NOMO-1 treated with DMSO at 0.1 percent for 48 hours (cell line): ENCODE measurements at regions not wholly inside any gene's neighbourhood (a gene's known extent, or its start where the extent isn't known, plus 50 kb on each side); places are given as distances from the start of the nearest gene placed in this dataset.
A peak's percentile ranks its signal among the peaks of the same experiment; 100 is the strongest.

Source experiments
- DNase-seq: peaks from one replicate; lab custom pipeline; 2025; ENCODE audit not compliant: unreplicated experiment; lab: John Stamatoyannopoulos, UW

GRCh38 chr4:176383273-176384077, 63.7 kb downstream of the SPCS3 start:
- DNase-seq: no peak

DNA sequence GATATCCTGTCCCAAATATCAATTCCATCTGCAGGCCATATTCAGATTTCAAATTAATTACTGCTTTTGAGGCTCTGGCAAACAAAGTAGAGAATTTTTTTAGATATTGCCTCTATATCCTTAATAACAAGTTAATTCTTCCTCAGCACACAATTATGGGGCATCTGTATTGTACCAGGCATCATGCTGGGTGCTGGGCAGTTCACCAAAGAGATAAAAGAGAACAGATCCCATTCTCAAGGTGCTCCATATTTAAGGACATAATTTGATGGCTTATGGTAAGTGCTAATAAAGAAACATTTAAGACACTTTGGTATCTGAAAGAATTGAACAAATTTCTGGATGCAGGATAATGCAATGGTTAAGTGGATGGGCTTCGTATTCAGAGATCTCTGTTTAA, 65.8 kb downstream of the SPCS3 start:
- DNase-seq: no peak

DNA sequence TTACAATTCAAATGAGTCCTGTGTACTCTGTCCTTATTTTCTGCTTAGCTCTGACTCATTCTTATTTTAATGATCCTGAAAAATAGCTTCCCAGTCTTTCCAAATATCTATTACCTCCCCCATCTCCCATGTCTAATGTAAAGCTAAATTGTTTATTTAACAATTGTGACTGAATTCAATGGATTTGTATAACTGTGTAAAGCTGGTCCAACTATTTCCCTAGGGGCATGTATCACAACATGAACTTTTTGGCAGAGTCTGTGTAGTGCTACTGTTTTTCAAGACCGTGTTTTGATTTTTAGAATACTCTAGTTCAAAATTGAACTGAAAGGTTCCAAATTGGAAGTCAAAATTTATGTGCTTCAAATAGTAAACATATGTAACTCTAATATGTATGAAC, 67.8 kb downstream of the SPCS3 start:
- DNase-seq: no peak

DNA sequence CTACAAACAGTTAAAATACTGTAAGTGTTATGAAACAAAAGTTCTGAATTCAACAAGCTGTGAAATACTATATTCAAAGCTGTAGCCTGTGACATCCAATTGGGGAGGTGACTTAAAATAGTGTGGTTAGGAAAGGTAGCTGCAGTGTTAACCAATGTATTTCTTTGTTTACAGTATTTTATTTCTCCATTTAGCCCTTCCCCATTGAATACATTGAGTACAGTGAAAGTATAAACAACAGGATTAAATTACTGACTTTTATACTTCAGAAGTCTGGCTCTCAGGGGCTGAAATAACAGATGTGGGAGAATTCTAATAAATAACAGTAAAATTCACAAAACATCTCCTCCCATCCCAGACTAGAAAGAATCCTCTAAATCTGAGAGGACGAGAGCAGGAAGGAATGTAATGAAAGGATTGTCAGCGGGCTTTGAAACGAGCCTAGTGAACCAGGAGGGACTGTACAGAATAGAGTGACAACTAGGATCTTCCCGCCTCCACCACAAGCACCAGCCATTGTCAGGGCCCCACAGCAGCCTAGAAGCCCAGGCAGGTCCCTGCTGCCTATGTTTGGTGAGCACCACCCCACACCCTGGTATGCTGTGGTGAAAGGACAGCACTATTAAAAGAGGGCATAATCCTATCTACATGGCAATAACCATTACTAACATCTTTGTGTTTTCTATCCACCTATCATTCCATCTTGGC, 73.7 kb downstream of the SPCS3 start:
- no peak for DNase-seq

DNA sequence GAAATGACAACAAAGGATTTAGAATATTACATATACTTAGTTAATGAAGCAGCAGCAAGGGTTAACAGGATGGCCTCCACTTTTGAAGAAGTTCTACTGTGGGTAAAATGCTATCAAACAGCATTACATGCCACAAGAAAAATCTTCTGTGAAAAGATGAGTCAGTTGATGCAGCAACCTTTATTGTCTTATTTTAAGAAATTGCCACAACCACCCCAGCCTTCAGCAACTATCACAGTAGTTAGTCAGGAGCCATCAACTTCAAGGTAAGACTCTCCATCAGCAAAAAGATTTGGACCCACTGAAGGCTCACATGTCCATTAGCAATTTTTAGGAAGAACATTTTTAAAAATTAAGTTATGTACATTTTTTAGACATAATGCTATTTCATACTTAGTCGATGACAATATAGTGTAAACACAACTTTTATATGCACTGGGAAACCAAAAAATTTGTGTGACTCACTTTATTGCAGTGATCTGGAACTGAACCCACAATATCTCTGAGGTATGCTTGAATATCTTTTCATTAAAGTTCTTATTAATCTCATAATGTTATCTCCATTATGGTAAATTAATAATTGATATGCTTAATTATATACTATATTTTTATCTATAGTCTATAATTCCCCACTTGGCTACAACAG, 81.2 kb downstream of the SPCS3 start:
- DNase-seq: peak; percentile 54

GRCh38 chr4:176404621-176405020, 84.9 kb downstream of the SPCS3 start:
- DNase-seq: no peak

GRCh38 chr4:176406297-176406696, 86.5 kb downstream of the SPCS3 start:
- no peak for DNase-seq

DNA sequence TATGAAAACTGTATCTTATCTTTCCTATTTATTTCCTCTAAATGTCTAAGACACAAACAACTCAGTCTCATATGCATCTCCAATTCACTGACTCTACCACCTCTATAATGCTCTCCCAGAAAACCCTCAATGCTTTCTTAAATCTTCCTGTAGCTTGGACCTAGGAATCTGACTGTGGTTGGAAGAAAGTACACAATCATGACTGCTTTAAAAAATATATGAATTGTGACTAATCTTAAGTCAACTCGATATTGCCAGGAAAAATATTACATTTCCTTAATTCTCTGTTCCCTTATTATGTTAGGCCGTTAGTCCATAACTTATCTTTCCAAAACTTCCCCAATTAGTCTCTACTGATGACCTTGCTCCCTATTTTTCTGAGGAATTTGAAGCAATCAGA, 87.0 kb downstream of the SPCS3 start:
- no peak for DNase-seq

- no peak for DNase-seq
Measured at GRCh38 chr4:176409627-176410026, 89.9 kb downstream of the SPCS3 start.

- DNase-seq: no peak
Measured at GRCh38 chr4:176413171-176413570, 93.4 kb downstream of the SPCS3 start.

GRCh38 chr4:176422001-176422400, 102.2 kb downstream of the SPCS3 start:
- DNase-seq: no peak

DNA sequence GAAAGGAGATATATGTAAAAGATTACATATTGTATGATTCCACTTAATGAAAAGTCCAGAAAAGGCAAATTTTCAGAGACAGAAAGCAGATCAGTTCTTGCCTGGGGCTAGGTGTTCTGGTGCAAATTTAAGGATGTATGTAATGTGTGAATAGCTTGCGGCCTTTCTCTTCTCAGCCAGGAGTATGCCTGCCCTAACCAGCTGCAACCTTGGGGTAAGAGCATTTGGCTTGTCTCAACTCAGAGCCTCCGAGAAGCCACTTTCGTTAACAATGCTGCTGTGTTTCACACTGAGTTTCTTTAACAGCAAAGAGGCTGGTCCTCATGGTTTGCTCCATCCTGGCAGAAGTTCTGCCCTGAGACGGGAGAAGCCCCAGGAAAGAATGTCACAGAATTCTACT, 102.7 kb downstream of the SPCS3 start:
- no peak for DNase-seq

DNA sequence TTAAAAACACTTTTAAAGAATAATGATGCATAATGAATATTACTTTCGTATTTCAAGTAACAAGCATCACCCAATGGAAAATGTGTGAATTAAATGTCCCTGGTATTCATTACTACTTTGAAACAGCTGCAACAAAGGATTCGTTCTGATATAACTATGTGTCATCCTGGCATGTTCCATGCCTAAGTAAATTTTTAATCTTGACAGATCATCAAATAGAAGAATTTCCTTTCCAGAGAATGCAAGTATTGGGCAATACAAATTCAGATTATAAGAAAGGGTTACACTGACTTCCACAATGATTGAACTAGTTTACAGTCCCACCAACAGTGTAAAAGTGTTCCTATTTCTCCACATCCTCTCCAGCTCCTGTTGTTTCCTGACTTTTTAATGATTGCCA, 105.3 kb downstream of the SPCS3 start:
- no peak for DNase-seq

DNA sequence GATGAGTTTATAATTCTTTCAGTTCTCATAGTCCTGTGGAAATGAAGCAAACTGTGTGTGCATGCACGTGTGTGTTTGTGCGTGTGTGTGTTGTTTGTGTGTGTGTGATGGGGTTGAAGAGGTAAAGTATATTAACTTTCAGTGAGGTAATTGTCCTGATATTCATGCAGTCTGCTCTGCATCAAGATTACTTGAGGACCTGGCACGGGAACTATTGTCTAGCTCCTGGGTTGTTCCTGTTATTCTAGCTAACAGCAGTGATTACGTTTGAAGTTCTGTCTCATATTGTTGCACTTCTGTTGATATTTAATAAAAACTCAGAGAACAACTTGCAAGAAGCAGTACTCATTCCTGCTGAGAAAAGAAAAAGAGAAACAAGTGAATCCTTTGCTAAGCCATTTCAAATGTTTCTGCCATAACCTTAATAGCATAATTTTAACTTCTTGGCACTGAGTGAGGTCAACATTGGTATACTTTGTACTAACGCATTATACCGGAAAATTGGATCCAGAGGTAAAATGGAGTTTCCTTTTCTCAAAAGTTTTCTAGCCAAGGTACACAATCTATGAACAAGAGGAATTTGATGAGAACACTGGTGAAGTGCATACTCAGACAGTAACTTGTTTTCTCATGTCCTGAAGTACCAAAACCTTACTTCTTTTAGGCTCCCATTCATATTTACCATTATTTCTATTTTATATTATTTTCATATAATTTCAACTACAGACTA, 113.2 kb downstream of the SPCS3 start:
- DNase-seq: no peak

DNA sequence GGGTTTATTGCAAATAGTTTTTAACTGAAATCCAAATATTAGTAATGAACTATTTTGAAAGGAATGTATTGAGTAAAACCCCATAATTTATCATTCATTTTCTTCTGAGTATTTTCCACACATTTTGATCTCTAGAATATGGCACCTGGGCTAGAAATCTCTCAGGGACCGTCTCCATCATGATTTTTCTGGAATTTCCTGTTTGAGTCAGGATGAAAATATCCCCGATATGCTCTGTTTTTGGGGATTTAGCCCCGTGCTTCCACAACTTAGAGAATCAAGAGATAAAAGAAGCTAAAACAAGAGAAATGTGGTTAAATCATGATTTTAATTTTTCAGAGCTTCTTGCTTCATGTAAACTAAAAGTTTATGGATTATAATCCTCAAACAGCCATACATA, 114.2 kb downstream of the SPCS3 start:
- DNase-seq: no peak

DNA sequence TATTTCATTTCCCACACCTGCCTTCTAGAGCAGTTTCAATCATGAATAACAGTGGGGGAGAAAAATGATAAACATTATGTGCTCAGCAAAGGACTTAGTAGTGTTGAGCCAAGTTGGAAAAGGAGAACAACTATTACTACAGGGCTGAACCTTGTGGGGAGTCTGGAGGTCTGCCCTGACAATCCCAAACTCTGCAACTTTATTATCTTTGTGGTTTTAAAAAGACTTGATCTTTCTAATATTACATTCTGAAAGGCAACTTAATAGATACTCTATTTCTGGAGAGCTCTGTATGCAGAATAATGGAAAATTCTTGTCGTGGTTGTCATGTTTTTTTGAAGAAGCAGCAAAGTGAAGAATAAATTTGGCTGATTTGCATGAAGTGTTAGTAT, 116.1 kb downstream of the SPCS3 start:
- DNase-seq: no peak

- no peak for DNase-seq
Measured at GRCh38 chr4:176436293-176436973, 116.7 kb downstream of the SPCS3 start.

DNA sequence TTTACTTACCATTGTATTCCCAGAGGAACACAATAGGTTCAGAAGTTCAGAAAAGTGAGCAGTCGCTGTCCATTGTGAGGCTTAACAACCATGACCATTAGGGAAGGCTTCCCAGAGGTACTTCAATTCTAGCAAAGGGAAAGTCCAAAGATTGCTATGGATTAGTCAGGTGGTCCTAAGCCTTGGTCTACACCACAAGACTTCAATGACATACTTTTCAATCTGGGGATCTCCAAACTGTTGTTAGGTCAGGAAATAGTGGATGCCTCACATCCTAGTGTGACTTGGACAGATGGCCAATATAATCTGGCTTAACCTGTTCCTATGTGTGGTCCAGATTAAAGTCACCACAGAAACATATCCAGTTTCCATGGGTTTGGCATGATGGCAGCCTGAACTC, 118.0 kb downstream of the SPCS3 start:
- no peak for DNase-seq

DNA sequence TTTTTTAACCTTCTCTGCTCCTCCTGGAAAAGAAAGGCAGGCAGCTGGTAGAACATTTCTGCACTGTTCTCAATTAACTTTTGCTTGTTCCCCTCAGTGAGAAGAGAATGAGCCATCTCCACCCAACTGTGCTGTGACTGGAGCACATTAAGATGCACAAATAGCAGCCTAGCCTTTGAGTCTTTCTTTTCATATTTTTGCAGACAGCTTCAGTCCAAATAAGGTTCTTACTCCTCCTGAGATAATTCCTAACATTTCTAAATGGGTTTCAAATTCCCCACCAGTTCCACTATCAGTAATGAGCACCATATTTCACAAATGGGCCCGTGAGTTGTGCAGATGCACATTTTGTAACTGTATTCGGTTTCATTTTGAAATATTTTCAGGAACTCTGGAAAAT, 118.6 kb downstream of the SPCS3 start:
- DNase-seq: no peak

DNA sequence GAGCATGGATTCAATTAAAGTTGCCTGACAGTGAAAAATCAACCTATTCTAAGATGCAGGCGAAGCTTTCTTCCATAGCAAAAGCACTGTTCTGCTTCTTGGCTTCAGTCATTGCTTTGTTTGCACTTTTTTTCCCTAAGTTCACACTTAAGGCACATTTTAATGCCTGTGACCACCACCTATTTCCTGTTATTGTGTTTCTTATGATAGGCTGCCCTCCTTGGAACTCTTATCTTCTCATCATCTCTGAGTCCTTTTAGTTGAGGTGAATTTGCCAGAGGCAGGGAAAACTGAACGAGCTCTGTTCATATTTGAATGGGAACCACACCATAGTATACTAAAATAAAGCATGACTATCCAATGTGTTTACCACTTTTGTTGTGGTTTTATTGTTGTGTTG, 119.8 kb downstream of the SPCS3 start:
- no peak for DNase-seq

GRCh38 chr4:176440698-176441097, 120.9 kb downstream of the SPCS3 start:
- DNase-seq: no peak
